Prostate gland (tissue), 2 donors: ENCODE measurements at regions not wholly inside any gene's neighbourhood (a gene's known extent, or its start where the extent isn't known, plus 50 kb on each side); places are given as distances from the start of the nearest gene placed in this dataset.

Experiments
- CTCF ChIP-seq, 4 experiments: fragments of 200-600 bp in 2 of 4; fragments of 450-650 bp in 2 of 4; sonication (generic) in 2 of 4; IDR thresholded peaks; 1 replicate in 3 of 4; 2 replicates in 1 of 4; pipeline ENCODE4 v1.5.1; 2016 to 2019; ENCODE audit warnings: antibody characterized with exemption in 4 of 4, mild to moderate bottlenecking in 2 of 4, moderate library complexity in 2 of 4
- POLR2A ChIP-seq: fragments of 450-650 bp; IDR thresholded peaks from one replicate; pipeline ENCODE4 v1.6.1; 2016; ENCODE audit warnings: antibody characterized with exemption, mild to moderate bottlenecking

GRCh38 chr5:121199216-121199999, 652.3 kb upstream of the FTMT start:
- TF ChIP-seq CTCF (IDR thresholded peaks at IDR 0.05) (no peak), POLR2A (no peak)
